GM19452 (cell line): ENCODE measurements at regions not wholly inside any gene's neighbourhood (a gene's known extent, or its start where the extent isn't known, plus 50 kb on each side); places are given as distances from the start of the nearest gene placed in this dataset.

Experiments used
- ATAC-seq: cut with Tn5 transposase; IDR thresholded peaks from one replicate; pipeline ENCODE4 v1.9.1; 2021; ENCODE audit not compliant: unreplicated experiment

- ATAC-seq: no peak
Measured at GRCh38 chr10:131746241-131746711, 154.5 kb upstream of the PPP2R2D start.

- ATAC-seq: no peak
Measured at GRCh38 chr10:131746785-131747184, 154.0 kb upstream of the PPP2R2D start.

DNA sequence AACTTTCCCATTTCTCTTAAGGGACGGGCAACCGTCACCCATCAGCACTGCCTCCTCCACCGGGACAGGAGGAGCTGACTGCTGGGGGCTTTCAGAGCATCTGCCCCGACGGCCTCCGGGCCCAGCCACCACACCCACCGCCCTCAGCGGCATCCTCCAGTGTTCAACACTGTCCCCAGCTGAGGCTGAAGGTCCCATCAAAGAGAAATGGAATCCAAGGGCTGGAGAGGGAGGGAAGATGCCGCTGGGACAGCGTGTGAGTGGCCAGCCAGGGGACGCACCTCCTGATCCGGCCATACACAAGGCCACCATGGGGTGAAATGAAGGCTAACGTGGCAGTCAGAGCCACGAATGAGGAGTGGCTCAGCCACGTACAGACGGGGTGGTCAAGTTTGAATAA, 153.6 kb upstream of the PPP2R2D start:
- ATAC-seq: no peak

- ATAC-seq: no peak
Measured at GRCh38 chr10:131747791-131748190, 153.0 kb upstream of the PPP2R2D start.

- ATAC-seq: no peak
Measured at GRCh38 chr10:131748191-131748590, 152.6 kb upstream of the PPP2R2D start.

DNA sequence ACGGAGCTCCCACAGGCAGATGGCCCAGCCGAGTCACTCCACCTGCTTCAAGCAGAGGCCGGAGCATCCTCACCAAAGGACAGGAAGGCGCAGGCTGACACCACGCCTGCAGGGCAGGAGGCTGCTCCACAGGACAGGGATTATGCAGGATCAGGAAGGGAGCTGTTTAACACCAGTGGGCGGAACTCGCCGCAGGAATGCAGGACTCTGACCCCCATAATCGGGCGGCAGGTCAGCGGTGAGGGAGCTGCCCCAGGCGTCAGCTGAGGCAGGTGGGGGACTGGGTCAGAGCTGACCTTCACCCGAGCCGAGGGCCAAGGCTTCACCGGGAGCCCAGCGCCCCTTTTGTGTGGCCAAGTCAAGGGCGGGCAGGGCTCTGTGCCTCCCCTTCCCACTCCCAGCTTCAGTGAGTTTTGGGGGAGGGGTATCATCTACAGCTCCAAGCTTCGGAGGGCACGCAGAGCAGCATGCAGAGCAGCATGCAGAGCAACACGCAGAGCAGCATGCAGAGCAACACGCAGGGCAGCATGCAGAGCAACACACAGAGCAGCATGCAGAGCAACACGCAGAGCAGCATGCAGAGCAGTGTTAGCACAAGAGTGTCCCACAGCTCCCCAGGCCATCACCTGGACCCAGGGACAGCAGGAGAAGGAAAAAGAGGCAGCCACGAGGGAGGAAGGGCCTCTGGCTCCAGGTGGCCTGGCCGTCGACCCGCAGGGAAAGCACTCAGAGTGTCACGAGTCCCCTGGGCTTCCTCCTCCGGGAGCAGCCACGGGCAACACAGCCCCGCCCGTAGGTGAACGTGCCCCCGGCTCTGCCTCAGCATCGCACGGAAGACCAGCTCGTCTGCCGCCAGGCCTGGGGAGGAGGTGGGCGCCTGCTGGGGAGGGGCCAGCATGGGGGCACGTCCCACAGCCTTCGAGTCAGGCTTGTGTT, 151.7 kb upstream of the PPP2R2D start:
- ATAC-seq: no peak

DNA sequence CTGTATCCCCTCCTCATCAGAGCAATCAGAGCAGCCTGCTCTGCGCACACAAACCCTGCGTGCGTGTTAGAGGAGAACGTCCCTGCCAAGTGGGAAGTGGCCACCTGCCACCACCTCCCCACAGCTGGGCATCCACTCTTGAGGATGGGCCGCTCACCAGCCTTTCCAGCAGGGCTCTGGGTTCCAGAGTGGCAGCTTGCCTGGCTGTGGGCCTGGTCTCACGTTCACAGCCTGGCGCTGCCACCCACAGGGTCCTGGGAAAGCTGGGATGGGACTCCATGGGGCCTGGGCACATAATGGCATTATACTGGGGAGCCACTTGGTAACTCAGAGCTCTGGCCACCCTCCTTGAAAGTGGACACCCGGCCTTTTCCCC, 151.1 kb upstream of the PPP2R2D start:
- no peak for ATAC-seq

GRCh38 chr10:131750171-131750895, 150.5 kb upstream of the PPP2R2D start:
- no peak for ATAC-seq

GRCh38 chr10:131750973-131751826, 149.6 kb upstream of the PPP2R2D start:
- ATAC-seq: no peak

- no peak for ATAC-seq
Measured at GRCh38 chr10:131751827-131752775, 148.7 kb upstream of the PPP2R2D start.

DNA sequence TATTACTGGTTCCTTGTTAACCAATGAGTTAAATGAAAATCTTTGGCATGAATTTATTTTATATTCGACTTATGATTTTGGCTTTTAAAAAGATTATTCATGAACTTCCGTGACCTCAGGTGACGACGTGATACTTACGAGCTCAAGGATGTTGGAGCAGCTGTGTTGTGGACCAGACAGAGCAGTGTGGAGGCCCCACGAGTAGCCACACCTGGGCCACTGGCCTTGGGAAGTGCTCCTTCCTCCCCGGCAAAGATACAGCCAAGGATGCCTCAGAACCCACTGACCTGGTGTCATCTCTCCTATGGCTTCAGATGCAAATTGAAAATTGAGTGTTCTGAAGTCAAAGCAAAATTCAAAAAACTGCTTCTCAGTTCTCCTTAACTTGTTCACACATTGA, 147.5 kb upstream of the PPP2R2D start:
- no peak for ATAC-seq

DNA sequence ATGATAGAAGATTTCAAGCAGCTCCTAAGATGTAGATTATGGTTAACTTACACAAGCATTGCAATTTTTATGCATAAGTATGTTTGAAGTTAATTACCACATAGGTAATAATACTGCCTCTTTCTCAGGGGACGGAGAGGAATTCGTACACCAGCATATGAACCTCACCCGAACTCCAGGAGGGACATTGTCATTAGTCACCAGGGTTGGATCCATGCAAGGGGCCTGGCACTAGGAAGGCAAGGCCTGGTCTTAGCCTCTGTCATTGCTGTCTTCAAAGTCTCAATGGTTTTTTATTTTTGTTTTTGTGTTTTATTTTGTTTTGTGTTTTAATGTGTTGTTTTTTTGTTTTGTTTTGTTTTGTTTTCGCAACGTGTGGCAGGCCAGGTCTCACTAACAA, 145.6 kb upstream of the PPP2R2D start:
- ATAC-seq: no peak

DNA sequence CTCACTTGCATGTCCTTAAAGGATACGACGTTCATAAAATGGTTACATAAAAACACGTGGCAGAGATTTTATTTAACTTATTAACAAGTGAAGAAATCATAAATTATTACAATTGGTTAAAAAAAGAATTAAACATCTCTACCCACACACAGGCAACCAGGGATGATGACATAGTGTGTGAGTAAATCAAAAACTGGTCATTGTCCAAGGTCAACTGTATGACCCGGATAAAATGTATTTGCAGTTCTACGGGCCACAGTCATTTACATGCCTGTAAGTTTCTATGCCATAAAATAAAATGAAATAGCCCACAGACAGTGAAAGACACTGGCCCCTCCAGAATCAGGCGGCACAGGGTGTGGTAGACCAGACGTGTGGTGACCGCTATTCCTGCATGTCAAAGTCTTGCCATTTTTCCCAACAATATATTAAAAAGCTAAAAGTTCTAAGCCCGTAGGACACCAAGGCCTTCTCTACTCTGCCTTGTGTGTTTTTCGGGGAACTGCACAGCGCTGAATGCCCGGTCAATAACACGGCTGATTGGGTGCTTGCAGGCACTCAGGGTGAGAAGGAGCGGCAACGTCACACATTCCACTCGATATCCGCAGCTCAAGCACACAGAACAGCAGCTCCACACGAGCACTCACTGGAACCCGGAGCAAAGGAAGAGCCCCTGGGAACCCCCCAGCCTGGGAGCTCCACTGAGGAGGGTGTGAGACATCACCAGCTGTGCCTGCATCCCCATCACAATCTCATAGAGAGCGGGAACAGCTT, 143.3 kb upstream of the PPP2R2D start:
- ATAC-seq: no peak

- ATAC-seq: no peak
Measured at GRCh38 chr10:131758062-131758938, 142.5 kb upstream of the PPP2R2D start.

GRCh38 chr10:131758939-131759301, 141.9 kb upstream of the PPP2R2D start:
- ATAC-seq: no peak

- no peak for ATAC-seq
Measured at GRCh38 chr10:131759347-131759746, 141.5 kb upstream of the PPP2R2D start.

- ATAC-seq: no peak
Measured at GRCh38 chr10:131760416-131761166, 140.2 kb upstream of the PPP2R2D start.
